Adrenal gland (tissue), 9 donors: ENCODE measurements at regions not wholly inside any gene's neighbourhood (a gene's known extent, or its start where the extent isn't known, plus 50 kb on each side); places are given as distances from the start of the nearest gene placed in this dataset.
"Not testable (repeated sequence)": the region's sequence is repeated elsewhere in the genome, so short reads cannot be mapped to it uniquely, and the experiment has no call there.

ENCODE experiments used
- DNase-seq, 7 donors: peaks; one replicate each; pipeline ENCODE4 v3.0.0-alpha.2; 2019 to 2020
- H3K27ac ChIP-seq, 5 donors: fragments of 200-600 bp; sonication (generic) in 4 of 5; 1 replicate in 3 of 5; 2 replicates in 2 of 5; pipeline versions ENCODE4 v1.5.1 to v1.8.0; 2016 to 2020; ENCODE audit warnings: mild to moderate bottlenecking in 1 of 5
- H3K27me3 ChIP-seq: fragments of 200-600 bp; 2 replicates; pipeline ENCODE4 v1.8.0; 2021
- H3K36me3 ChIP-seq, 2 donors: fragments of 200-600 bp; replicated peaks in 1 of 2; 1 replicate in 1 of 2; 2 replicates in 1 of 2; pipeline versions ENCODE4 v1.5.1 to v1.8.0; 2018 to 2022
- H3K4me1 ChIP-seq, 2 donors: fragments of 200-600 bp; replicated peaks in 1 of 2; 1 replicate in 1 of 2; 2 replicates in 1 of 2; pipeline versions ENCODE4 v1.5.1 to v1.8.0; 2018 to 2021
- H3K4me3 ChIP-seq, 4 donors: fragments of 200-600 bp; sonication (generic) in 3 of 4; one replicate each; pipeline ENCODE4 v1.5.1; 2016 to 2018
- H3K9me3 ChIP-seq, 3 donors: fragments of 200-600 bp; sonication (generic) in 1 of 3; replicated peaks in 1 of 3; 1 replicate in 2 of 3; 2 replicates in 1 of 3; pipeline versions ENCODE4 v1.5.1 to v1.8.0; 2016 to 2021
- POLR2A ChIP-seq, 2 donors: fragments of 450-650 bp; IDR thresholded peaks; one replicate each; pipeline ENCODE4 v1.6.1; 2017; ENCODE audit warnings: antibody characterized with exemption in 2 of 2, mild to moderate bottlenecking in 2 of 2, moderate library complexity in 1 of 2
- WGBS, 4 donors: extraction: QIAGEN DNeasy Blood & Tissue Kit in 2 of 4; methylation state at CpG; one replicate each; pipeline versions ENCODE4 v1.1.5 to v1.1.7; 2013 to 2017; 5-methylcytosine and 5-hydroxymethylcytosine counted together
- intact Hi-C, 2 donors: fragments of 100-400 bp; cut with DNase I; formaldehyde crosslinking; loops; one replicate each; pipeline versions ENCODE4 v1.14.1 to v1.15.0; 2022 to 2023
- TF ChIP-seq, protein P1 (sequence below), 6 experiments: fragments of 450-650 bp in 4 of 6; fragments of 200-600 bp in 2 of 6; sonication (generic) in 1 of 6; IDR thresholded peaks; 1 replicate in 5 of 6; 2 replicates in 1 of 6; pipeline versions ENCODE4 v1.5.1 to v1.8.0; 2016 to 2021; ENCODE audit warnings: antibody characterized with exemption in 6 of 6, mild to moderate bottlenecking in 2 of 6, moderate library complexity in 1 of 6
- donor health status: healthy with polysubstance abuse.
- donor health status: Bipolar disorder and iron deficiency.
- donor health status: DM: yes; HTN: yes; CAD: no.
- donor health status: DM: no; HTN: no; CAD: no.
- donor health status: DM: no; HTN: no; CAD: no.

DNA sequence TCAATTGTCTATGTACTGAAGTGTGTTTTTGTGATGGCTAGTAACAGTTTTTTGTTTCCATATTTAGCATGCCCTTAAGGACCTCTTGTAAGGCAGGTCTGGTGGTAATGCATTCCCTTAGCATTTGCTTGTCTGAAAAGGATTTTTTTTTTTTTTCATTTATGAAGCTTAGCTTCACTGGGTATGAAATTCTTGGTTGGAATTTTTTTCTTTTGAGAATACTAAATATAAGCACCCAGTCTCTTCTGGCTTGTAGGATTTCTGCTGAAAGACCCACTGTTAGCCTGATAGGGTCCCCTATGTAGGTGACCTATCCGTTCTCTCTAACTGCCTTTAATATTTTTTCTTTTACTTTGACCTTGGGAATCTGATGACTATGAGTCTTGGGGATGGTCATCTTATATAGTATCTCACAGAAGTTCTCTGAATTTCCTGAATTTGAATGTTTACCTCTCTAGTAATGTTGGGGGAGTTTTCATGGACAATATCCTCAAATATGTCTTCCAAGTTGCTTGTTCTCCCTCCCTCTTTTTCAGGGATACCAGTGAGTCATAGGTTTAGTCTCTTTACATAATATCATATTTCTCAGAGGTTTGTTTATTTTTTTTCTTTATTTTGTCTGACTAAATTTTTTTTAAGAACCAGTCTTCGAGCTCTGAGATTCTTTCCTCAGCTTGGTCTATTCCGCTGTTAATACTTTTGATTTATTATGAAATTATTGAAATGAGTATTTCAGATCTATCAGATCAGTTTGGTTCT, 157.1 kb upstream of the PGRMC2 start:
- Histone ChIP-seq H3K4me3 (peak overlapping the region in 1 of 4 donors; percentile 4), H3K4me1 (no peaks in the 10 kb centered on the region), H3K27me3 (no peaks in the 10 kb centered on the region), H3K36me3 (no peaks in the 10 kb centered on the region), H3K9me3 (peaks cover 0 to 9% (median 0%) of the 10 kb centered on the region in 3 donors), H3K27ac (no peak overlapping the region)
- TF ChIP-seq, protein P1, sequence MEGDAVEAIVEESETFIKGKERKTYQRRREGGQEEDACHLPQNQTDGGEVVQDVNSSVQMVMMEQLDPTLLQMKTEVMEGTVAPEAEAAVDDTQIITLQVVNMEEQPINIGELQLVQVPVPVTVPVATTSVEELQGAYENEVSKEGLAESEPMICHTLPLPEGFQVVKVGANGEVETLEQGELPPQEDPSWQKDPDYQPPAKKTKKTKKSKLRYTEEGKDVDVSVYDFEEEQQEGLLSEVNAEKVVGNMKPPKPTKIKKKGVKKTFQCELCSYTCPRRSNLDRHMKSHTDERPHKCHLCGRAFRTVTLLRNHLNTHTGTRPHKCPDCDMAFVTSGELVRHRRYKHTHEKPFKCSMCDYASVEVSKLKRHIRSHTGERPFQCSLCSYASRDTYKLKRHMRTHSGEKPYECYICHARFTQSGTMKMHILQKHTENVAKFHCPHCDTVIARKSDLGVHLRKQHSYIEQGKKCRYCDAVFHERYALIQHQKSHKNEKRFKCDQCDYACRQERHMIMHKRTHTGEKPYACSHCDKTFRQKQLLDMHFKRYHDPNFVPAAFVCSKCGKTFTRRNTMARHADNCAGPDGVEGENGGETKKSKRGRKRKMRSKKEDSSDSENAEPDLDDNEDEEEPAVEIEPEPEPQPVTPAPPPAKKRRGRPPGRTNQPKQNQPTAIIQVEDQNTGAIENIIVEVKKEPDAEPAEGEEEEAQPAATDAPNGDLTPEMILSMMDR (IDR thresholded peaks at IDR 0.05), result no peak
- WGBS, 4 donors, result 96 to 97% (median 96%) methylated on average over 3 of the region's 3 CpGs
- no peak for DNase-seq
- intact Hi-C loops, result no loop called here

DNA sequence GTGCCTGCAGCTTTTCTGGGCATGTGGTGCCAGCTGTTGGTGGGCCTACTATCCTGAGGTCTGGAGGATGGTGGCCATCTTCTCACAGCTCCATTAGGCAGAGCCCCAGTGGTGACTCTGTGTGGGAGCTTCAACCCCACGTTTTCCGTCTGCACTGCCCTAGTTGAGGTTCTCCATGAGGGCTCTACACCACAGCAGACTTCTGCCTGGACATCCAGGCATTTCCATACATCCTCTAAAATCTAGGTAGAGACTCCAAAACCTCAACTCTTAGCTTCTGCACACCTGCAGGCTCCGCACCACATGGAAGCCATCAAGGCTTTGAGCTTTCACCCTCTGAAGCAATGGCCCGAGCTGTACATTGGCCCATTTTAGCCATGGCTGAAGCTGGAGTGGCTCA, 153.3 kb upstream of the PGRMC2 start:
- no peaks in the 10 kb centered on the region for H3K36me3 ChIP-seq
- H3K27ac ChIP-seq, result no peak overlapping the region
- 87 to 100% (median 92%) methylated on average over 1 to 4 of the region's 4 CpGs for WGBS, 4 donors
- H3K27me3 ChIP-seq, result no peaks in the 10 kb centered on the region
- DNase-seq, result no peak
- H3K4me3 ChIP-seq, result no peak overlapping the region
- peaks cover 0 to 9% (median 0%) of the 10 kb centered on the region in 3 donors for H3K9me3 ChIP-seq
- no peaks in the 10 kb centered on the region for H3K4me1 ChIP-seq
- intact Hi-C loops, result no loop called here
- TF ChIP-seq, protein P1 (IDR thresholded peaks at IDR 0.05), result no peak
- TF ChIP-seq POLR2A (IDR thresholded peaks at IDR 0.05), result no peak

DNA sequence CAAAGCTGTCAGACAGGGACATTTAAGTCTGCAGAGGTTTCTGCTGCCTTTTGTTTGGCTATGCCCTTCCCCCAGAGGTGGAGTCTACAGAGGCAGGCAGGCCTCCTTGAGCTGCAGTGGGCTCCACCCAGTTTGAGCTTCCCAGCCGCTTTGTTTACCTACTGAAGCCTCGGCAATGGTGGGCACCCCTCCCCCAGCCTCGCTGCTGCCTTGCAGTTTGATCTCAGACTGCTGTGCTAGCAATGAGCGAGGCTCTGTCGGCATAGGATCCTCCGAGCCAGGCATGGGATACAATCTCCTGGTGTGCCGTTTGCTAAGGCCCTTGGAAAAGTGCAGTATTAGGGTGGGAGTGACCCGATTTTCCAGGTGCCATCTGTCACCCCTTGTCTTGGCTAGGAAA, 149.4 kb upstream of the PGRMC2 start:
- DNase-seq, H3K27me3 ChIP-seq, H3K9me3 ChIP-seq, H3K27ac ChIP-seq, H3K36me3 ChIP-seq, H3K4me1 ChIP-seq, H3K4me3 ChIP-seq, intact Hi-C loops: not testable (repeated sequence)
- 90 to 97% (median 95%) methylated on average over 5 to 8 of the region's 8 CpGs for WGBS, 4 donors

DNA sequence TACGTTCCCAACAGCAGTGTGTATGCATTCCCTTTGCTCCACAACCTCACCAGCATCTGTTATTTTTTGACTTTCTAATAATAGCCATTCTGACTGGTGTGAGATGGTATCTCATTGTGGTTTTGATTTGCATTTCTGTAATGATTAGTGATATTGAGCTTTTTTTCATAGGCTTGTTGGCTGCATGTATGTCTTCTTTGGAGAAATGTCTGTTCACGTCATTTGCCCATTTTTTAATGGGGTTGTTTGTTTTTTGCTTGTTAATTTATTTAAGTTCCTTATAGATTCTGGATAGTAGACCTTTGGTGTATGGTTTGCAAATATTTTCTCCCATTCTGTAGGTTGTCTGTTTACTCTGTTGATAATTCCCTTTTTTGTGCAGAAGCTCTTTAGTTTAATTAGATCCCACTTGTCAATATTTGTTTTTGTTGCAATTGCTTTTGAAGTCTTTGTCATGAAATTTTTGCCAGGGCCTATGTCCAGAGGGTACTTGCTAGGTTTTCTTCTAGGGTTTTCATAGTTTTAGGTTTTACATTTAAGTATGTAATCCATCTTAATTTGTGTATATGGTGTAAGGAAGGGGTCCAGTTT, 141.5 kb upstream of the PGRMC2 start:
- H3K4me1 ChIP-seq, result peaks cover 0 to 11% of the 10 kb centered on the region in 2 donors
- H3K4me3 ChIP-seq, H3K9me3 ChIP-seq, DNase-seq, H3K27ac ChIP-seq, H3K27me3 ChIP-seq, H3K36me3 ChIP-seq, intact Hi-C loops: not testable (repeated sequence)
- WGBS, 4 donors, result 92 to 98% (median 95%) methylated on average over 2 of the region's 2 CpGs

DNA sequence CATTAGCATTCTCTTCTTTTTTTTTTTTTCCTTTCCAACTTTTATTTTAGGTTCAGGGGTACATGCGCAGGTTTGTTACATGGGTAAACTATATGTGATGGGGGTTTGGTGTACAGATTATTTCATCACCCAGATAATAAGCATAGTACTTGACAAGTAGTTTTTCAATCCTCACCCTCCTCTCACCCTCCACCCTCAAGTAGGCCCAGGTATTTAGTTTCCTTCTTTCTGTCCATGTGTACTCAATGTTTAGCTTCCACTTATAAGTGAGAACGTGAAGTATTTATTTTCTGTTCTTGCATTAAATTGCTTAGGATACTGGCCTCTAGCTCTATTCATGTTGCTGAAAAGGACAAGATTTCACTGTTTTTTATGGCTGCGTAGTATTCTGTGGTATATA, 140.8 kb upstream of the PGRMC2 start:
- Histone ChIP-seq H3K4me1 (peaks cover 0 to 18% of the 10 kb centered on the region in 2 donors), H3K27me3 (no peaks in the 10 kb centered on the region), H3K4me3 (peak overlapping the region in 1 of 4 donors; percentile 24), H3K9me3 (no peaks in the 10 kb centered on the region), H3K27ac (peak overlapping the region in 1 of 5 donors; percentile 54), H3K36me3 (no peaks in the 10 kb centered on the region)
- no peak for DNase-seq
- intact Hi-C loops, result no loop called here
- WGBS, 4 donors, result 94 to 97% (median 95%) methylated on average over 3 of the region's 3 CpGs
- no peak for TF ChIP-seq POLR2A (IDR thresholded peaks at IDR 0.05)
- TF ChIP-seq, protein P1 (IDR thresholded peaks at IDR 0.05), result no peak
